GM21737 (cell line): ENCODE measurements at regions not wholly inside any gene's neighbourhood (a gene's known extent, or its start where the extent isn't known, plus 50 kb on each side); places are given as distances from the start of the nearest gene placed in this dataset.

Experiments used
- ATAC-seq: cut with Tn5 transposase; IDR thresholded peaks from one replicate; pipeline ENCODE4 v1.9.1; 2021; ENCODE audit warnings: mild to moderate bottlenecking, moderate library complexity; ENCODE audit not compliant: unreplicated experiment

- no peak for ATAC-seq
These were observed 117.2 kb upstream of the HS6ST1 start for GRCh38 chr2:128435576-128436478.

DNA sequence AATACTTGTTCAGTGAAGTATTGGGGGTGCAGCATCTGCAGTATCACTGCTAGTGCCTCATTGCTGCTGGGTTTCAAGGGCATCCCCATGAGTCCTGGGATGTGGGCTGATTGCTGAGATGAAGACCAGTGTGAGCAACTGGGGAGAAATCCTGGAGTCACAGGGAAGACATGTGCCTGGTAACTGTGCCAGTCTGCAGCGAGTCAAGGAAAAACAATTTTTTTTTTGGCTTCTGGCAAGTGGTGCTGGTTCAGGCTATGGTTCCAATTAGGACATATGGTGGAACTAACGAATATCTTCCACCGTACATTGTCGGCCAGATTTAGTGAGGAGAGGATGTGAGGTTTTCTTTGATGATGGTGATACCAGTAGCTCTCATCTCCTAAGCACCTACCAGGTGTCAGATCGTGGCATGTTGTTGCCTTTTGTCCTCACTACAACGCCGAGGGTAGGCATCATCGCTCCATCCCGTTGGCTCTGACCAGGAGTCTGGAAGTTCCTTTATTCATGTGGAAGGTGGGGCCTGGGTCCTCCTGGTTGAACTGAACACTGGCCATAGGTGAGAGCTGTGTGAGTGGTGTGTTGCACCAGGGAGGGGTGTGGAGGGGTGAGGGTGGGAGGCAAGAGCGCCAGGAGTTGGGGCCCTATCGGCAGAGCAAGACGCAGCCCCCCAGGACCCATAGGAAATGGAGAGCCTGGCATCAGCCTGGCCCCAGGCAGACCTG lies 118.0 kb upstream of the HS6ST1 start:
- no peak for ATAC-seq

GRCh38 chr2:128437204-128437565 lies 118.5 kb upstream of the HS6ST1 start:
- no peak for ATAC-seq

DNA sequence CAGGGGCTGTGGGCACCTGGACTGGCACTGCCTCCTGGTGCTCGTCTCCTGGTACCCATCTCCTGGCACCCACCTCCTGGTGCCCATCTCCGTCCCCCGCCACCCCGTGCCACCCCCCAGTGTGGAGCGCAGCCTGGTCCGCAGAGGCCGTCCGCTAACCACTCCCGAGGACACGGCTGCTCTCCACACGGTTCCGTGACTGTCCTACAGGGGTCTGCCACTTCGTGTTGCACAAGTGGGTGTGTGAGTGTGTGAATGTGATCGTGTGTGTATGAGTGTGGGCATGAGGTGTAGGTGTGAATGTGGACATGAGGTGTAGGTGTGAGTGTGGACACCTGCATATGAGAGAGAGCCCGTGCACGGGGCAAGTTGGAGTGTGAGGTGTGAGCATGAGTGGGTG lies 119.4 kb upstream of the HS6ST1 start:
- ATAC-seq = no peak

- ATAC-seq = no peak
These were observed 119.9 kb upstream of the HS6ST1 start for GRCh38 chr2:128438586-128438985.

- no peak for ATAC-seq
These were observed 120.5 kb upstream of the HS6ST1 start for GRCh38 chr2:128439031-128439790.

- ATAC-seq = no peak
These were observed 121.4 kb upstream of the HS6ST1 start for GRCh38 chr2:128439791-128440665.

DNA sequence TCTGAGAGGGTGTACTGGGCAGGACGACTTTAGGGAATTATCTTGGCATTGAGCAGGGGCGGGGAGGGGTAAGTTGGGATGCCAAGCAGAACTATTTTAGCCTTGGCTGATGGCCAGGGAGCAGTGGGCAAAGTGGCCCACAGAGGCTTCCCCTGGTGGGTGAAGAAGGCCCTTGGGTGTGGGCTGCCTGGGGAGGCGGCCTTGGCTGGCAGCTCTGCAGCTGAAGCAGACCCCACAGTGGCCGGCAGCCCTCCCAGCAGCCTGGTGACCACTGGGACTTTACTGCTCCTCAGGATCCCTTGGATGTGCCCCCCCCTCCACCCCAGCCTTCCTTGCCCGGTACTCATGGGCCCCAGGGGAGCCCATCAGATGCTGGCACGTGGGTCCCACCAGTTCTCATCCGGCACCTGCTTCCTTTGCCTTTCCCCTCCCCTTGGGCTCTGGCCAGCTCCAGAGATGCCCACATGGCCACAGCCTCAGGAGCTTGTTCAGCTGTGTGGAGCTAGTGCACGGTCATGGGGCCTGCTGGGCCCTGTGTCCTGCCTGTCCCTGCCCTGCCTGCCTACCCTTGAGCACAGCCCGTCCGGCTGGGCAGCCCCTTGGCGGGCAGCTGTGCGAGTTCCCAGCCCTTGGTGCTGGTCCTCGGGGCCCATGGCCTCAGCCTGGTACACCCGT lies 122.1 kb upstream of the HS6ST1 start:
- no peak for ATAC-seq

- no peak for ATAC-seq
These were observed 122.8 kb upstream of the HS6ST1 start for GRCh38 chr2:128441341-128442052.

DNA sequence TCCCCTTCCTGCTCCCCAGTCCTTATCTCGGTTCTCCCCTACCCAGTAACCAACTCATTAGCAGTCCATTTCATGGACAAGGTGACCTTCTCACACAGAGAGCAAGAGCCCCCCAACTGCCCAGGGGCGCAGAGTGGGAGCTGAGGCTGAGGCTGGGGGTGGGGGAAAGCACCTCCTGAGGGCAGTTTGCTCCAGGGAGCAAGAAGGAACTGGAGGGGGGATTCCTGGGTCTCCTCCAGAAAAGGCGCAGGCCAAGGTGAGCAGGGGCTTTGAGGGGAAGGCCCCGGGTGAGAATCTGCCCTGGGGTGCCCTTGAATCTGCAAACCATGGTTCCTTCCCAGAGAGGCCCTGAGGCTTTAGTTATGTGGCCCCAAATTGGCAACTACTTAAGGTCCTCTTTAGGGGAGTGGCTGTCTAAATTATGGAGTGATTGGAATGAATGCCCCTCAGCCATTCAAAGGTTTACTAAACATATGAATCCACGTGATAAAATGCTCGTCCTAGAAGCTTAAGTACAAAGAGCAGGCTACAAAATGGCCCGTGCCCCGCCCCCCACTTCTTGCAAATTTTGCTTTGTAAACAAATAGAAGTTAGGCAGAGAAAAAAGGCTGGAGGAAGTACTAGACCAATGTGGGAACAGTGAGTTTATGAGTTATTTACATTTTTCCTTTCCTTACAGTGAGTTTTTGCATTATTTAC lies 123.5 kb upstream of the HS6ST1 start:
- ATAC-seq = no peak

DNA sequence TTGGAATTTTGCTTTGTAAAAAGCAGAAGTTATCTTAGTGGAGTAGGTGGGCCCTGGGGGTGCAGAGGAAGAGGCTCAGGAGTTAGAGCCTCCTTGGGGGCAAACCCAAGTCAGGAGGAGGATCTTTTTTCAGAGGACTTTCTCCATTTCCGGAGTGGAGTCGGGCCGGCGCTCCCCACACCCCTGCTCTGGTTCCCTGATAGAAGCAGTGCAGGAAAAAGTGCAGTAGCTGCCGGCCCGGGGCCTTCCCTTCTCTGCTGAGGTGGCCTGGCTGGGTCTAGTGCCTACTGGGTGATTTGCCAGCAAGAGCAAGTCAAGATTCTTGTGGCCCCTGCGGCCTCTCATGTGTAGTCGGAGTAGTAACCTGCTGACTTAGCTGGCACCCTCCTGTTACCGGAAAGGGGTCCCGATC lies 124.2 kb upstream of the HS6ST1 start:
- ATAC-seq = no peak

DNA sequence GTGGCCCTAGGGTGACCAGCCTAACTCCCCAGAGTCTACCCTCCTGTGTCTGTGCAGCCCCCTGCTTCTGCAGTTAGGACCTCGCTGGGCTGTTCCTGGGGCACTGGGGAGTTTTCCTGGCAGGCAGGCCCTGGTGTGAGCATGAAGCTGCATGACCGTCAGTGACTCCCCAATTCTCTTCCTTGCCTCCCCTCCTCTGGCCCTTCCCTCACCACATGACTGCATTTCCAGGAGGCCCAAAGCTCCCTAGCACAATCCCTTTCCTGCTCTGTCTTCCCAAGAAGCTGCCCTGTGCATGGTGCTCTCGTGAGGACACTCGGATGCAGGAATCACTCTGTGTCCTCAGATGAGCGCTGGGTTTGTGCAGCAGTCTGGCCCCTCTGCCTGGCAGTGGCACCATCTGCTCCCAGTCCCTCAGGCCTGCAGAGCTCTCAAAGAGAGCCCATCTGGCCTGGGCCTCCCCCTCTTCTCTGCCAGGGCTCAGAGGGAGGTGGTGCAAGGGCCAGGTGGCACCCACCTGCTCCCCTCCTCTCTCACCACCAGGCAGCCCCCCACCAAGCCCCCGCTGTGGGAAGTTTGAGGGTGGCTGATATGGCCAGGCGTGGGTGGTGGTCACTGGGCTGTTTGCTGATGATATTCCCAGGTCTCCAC lies 125.6 kb upstream of the HS6ST1 start:
- no peak for ATAC-seq

DNA sequence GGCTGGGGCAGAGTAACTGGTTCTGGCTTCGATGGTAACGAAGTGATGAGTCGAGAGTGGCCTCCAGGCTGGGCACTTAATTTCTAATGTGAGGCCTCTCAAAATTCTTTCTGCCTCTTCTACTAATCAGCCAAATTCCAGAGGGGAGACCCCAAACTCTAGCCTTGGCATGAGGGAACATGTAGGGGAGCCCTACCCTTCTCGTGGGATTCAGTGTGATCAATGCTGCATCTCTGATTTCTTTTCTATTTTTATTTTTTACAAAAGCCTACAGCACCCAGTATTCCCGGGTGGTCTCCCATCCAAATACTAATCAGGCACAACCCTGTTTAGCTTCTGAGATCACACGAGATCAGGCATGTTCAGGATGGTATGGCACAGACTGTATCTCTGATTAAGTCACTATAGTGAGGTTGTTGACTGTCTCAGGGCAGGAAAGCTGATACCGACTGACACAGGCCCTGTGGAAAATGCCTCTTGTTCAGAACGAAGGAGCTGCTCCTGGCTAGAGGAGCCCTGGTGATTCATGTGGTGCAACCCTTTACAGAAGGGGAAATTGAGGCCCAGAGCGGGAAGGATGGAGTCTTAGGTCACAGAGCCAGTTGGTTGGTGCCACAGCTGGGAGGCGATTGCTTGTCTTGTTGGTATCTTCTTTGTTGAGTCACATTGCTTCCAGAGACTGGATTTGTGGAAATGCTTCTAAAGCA lies 126.3 kb upstream of the HS6ST1 start:
- ATAC-seq = no peak

DNA sequence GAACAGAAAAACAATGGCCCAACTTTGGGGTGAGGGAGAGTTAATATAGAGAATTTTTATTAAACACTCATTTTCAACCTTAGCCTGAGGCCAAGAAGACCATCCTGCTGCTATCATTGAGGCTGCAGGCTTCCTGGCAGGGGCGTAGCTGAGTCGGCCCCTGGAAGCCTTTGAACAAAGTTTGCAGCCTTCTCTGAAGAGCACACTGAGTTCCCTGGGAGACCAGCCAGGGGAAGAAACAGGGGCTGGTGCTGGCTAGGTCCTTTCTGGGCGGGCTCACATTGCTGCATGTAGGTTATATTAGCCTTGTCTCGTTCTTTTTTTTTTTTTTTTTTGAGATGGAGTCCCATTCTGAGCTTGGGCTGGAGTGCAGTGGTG lies 126.8 kb upstream of the HS6ST1 start:
- no peak for ATAC-seq

DNA sequence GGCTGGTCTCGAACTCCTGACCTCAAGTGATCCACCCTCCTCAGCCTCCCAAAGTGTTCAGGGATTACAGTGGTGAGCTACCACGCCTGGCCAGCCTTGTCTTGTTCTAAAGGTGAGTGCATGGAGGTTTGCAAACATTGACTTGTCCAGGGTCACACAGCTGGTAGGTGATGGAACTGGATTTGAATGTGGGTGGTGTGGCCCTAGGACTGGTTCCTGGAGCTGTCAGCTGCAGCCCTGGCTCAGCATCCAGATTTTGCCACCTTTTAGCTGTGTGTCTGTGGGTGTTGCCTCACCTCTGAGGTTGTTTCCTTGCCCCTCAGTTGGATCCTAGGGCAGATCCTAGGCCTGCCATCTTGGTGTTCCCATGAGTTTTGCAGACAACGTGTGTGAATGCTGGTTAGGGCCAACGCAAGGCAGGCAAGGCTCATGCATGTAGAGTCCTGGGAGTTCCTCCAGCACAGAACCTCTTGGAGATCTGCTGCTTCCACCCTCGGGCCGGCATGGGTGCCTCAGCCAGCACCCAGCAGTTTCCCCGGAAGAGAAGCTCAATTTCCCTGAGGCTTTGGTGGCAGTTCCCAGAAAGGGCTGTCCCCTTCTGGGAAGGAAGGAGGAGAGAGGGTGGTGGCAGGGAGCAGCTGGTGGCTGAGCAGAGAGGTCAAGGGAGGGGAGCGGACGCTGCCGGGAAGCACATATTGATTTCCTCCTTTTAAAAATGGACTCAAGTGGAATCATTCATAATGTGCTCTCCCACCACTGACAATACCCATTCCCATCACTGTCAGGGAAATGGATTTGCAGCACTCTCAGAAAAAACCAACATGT lies 127.6 kb upstream of the HS6ST1 start:
- no peak for ATAC-seq

GRCh38 chr2:128446874-128447537 lies 128.3 kb upstream of the HS6ST1 start:
- no peak for ATAC-seq
